DOHH2 (cell line): ENCODE measurements at regions not wholly inside any gene's neighbourhood (a gene's known extent, or its start where the extent isn't known, plus 50 kb on each side); places are given as distances from the start of the nearest gene placed in this dataset.

Experiments used
- H3F3A ChIP-seq: fragments of 200-600 bp; sonication (generic), shearing (Covaris generic); 2 replicates; pipeline ENCODE4 v1.6.0; 2016; ENCODE audit warnings: antibody characterized with exemption, mild to moderate bottlenecking; ENCODE audit not compliant: control insufficient read depth, insufficient read depth
- H3K27ac ChIP-seq: fragments of 200-600 bp; sonication (generic); 2 replicates; pipeline ENCODE4 v1.5.1; 2014; ENCODE audit warnings: low read depth, mild to moderate bottlenecking, low read length, moderate library complexity
- H3K27me3 ChIP-seq: fragments of 200-600 bp; sonication (generic); 2 replicates; pipeline ENCODE4 v1.6.1; 2014; ENCODE audit warnings: mild to moderate bottlenecking, low read length, mixed read lengths; ENCODE audit not compliant: control insufficient read depth
- H3K36me3 ChIP-seq: fragments of 200-600 bp; sonication (generic); 2 replicates; pipeline ENCODE4 v1.6.1; 2014; ENCODE audit warnings: mild to moderate bottlenecking, low read length, moderate library complexity, mixed read lengths; ENCODE audit not compliant: control insufficient read depth
- H3K4me1 ChIP-seq: fragments of 200-600 bp; sonication (generic); 2 replicates; pipeline ENCODE4 v1.6.1; 2014; ENCODE audit warnings: mild to moderate bottlenecking, low read length, mixed read lengths; ENCODE audit not compliant: control insufficient read depth
- H3K4me2 ChIP-seq: fragments of 200-600 bp; sonication (generic); 2 replicates; pipeline ENCODE4 v1.6.0; 2014; ENCODE audit warnings: mild to moderate bottlenecking, low read length, moderate library complexity
- H3K4me3 ChIP-seq: fragments of 200-600 bp; sonication (generic); 2 replicates; pipeline ENCODE4 v1.5.1; 2014; ENCODE audit warnings: mild to moderate bottlenecking, low read length, mixed read lengths
- H3K79me2 ChIP-seq: fragments of 200-600 bp; sonication (generic); 2 replicates; pipeline ENCODE4 v1.6.1; 2014; ENCODE audit warnings: mild to moderate bottlenecking, low read length, mixed read lengths; ENCODE audit not compliant: control insufficient read depth
- H3K9me2 ChIP-seq: fragments of 200-600 bp; sonication (generic); replicated peaks from 2 replicates; pipeline ENCODE4 v1.6.1; 2014; ENCODE audit warnings: mild to moderate bottlenecking, low read length, mixed read lengths; ENCODE audit not compliant: control insufficient read depth
- H3K9me3 ChIP-seq: fragments of 200-600 bp; sonication (generic); 2 replicates; pipeline ENCODE4 v1.6.1; 2014; ENCODE audit warnings: antibody characterized with exemption, low read length, mixed read lengths; ENCODE audit not compliant: control insufficient read depth, insufficient read depth
- H4K20me1 ChIP-seq: fragments of 200-600 bp; sonication (generic); 2 replicates; pipeline ENCODE4 v1.6.0; 2014; ENCODE audit warnings: low read depth, mild to moderate bottlenecking, antibody characterized with exemption, low read length, moderate library complexity; ENCODE audit not compliant: control insufficient read depth, insufficient read depth
- CTCF ChIP-seq: fragments of 200-600 bp; sonication (generic); IDR thresholded peaks from one replicate; pipeline ENCODE4 v1.5.1; 2014; ENCODE audit warnings: antibody characterized with exemption, mild to moderate bottlenecking, low read depth, low read length; ENCODE audit not compliant: poor library complexity, severe bottlenecking
- EZH2phosphoT487 ChIP-seq: fragments of 200-600 bp; sonication (generic); IDR thresholded peaks from 2 replicates; pipeline ENCODE4 v1.6.1; 2017; ENCODE audit warnings: borderline replicate concordance, mild to moderate bottlenecking, antibody characterized with exemption, low read length, moderate library complexity, mixed read lengths

- no peaks in the 10 kb centered on the region for H3K27me3 ChIP-seq
- no peak overlapping the region for H3K4me2 ChIP-seq
- H3K36me3 ChIP-seq: no peaks in the 10 kb centered on the region
- H4K20me1 ChIP-seq: no peaks in the 10 kb centered on the region
- no peaks in the 10 kb centered on the region for H3K9me3 ChIP-seq
- H3K4me1 ChIP-seq: no peaks in the 10 kb centered on the region
- H3K9me2 ChIP-seq: no peaks in the 10 kb centered on the region
- no peaks in the 10 kb centered on the region for H3K79me2 ChIP-seq
- TF ChIP-seq EZH2phosphoT487: no peak
- no peak for TF ChIP-seq CTCF
- no peak overlapping the region for H3K4me3 ChIP-seq
- H3F3A ChIP-seq: no peaks in the 10 kb centered on the region
- no peak overlapping the region for H3K27ac ChIP-seq
Measured at GRCh38 chr2:16589465-16589864, 76.2 kb downstream of the CYRIA start.

- H3K4me3 ChIP-seq: no peak overlapping the region
- no peaks in the 10 kb centered on the region for H3K79me2 ChIP-seq
- H3K36me3 ChIP-seq: no peaks in the 10 kb centered on the region; the same call in 1 of the 2 replicates
- TF ChIP-seq CTCF (no peak), EZH2phosphoT487 (no peak)
- H3K9me2 ChIP-seq: no peaks in the 10 kb centered on the region
- H3K4me1 ChIP-seq: no peaks in the 10 kb centered on the region
- no peaks in the 10 kb centered on the region for H3K9me3 ChIP-seq
- no peaks in the 10 kb centered on the region for H3K27me3 ChIP-seq
- no peak overlapping the region for H3K27ac ChIP-seq
- no peak overlapping the region for H3K4me2 ChIP-seq
- H3F3A ChIP-seq: no peaks in the 10 kb centered on the region
- no peaks in the 10 kb centered on the region for H4K20me1 ChIP-seq
Measured at GRCh38 chr2:16588565-16588964, 77.1 kb downstream of the CYRIA start.

- no peaks in the 10 kb centered on the region for H3K9me3 ChIP-seq
- no peak overlapping the region for H3K4me3 ChIP-seq
- no peaks in the 10 kb centered on the region for H3K4me1 ChIP-seq
- H3K4me2 ChIP-seq: no peak overlapping the region
- H4K20me1 ChIP-seq: no peaks in the 10 kb centered on the region
- TF ChIP-seq EZH2phosphoT487: no peak
- TF ChIP-seq CTCF: no peak
- no peaks in the 10 kb centered on the region for H3F3A ChIP-seq
- no peaks in the 10 kb centered on the region for H3K9me2 ChIP-seq
- no peaks in the 10 kb centered on the region for H3K79me2 ChIP-seq
- H3K27ac ChIP-seq: no peak overlapping the region
- peaks cover 6% of the 10 kb centered on the region; the same call in 1 of the 2 replicates for H3K36me3 ChIP-seq
- H3K27me3 ChIP-seq: no peaks in the 10 kb centered on the region
Measured at GRCh38 chr2:16587601-16588000, 78.0 kb downstream of the CYRIA start.

DNA sequence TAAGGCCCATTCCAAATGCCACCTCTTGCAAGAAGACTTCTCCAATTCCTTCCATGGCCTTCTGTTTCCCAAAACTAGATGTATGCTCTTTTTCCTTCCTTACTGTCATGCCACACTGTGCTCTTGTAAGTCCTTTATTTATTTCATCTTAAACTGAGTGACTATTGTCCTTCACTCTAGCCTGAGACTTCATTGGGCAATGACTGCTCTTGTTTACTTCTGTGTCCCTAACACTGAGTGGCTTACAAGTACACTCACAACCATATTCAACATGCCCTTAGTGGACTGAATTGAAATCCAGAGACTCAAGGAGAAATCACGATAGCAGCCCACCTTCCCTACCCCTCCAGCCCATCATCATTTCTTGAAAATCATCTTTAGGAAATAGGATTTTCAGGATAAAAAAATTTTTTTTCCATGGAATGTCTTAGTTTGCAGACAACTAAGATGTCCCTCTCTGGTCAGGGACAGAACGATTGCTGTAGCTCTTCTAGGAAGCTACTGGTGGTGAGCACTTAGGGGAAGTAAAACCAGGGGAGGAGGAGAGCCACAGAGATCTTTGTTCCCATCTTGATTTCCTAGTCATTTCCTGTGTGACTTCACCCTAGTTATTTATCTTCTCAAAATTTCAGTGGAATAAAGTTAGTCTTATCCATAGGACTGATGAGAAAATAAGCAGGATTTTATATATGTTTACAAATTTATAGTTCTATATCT, 80.7 kb downstream of the CYRIA start:
- Histone ChIP-seq H3K27ac (no peak overlapping the region), H3K36me3 (peaks cover 6% of the 10 kb centered on the region; the same call in 1 of the 2 replicates), H3K27me3 (no peaks in the 10 kb centered on the region), H3K9me3 (no peaks in the 10 kb centered on the region), H3K79me2 (no peaks in the 10 kb centered on the region), H4K20me1 (no peaks in the 10 kb centered on the region), H3F3A (no peaks in the 10 kb centered on the region), H3K4me3 (no peak overlapping the region), H3K4me2 (no peak overlapping the region), H3K4me1 (no peaks in the 10 kb centered on the region), H3K9me2 (no peaks in the 10 kb centered on the region)
- TF ChIP-seq CTCF (no peak), EZH2phosphoT487 (no peak)
